Right lobe of liver (tissue), 6 donors: ENCODE measurements at regions not wholly inside any gene's neighbourhood (a gene's known extent, or its start where the extent isn't known, plus 50 kb on each side); places are given as distances from the start of the nearest gene placed in this dataset.

Source experiments
- ATAC-seq, 4 donors: fragments of 200-7000 bp; cut with Tn5 transposase; one replicate each; pipeline ENCODE4 v1.9.1; 2020; ENCODE audit warnings: mild to moderate bottlenecking in 4 of 4, moderate library complexity in 4 of 4
- DNase-seq, 3 donors: peaks; one replicate each; pipeline ENCODE4 v3.0.0-alpha.2; 2020
- H3K27ac ChIP-seq, 3 donors: fragments of 200-600 bp; one replicate each; pipeline ENCODE4 v1.8.0; 2022
- H3K27me3 ChIP-seq, 2 donors: fragments of 200-600 bp; one replicate each; pipeline ENCODE4 v1.8.0; 2022
- H3K36me3 ChIP-seq, 4 donors: fragments of 200-600 bp; sonication (generic) in 1 of 4; one replicate each; pipeline versions ENCODE4 v1.5.1 to v1.8.0; 2017 to 2022; ENCODE audit warnings: control low read depth in 1 of 4
- H3K4me1 ChIP-seq, 4 donors: fragments of 200-600 bp; sonication (generic) in 1 of 4; one replicate each; pipeline versions ENCODE4 v1.5.1 to v1.8.0; 2017 to 2022; ENCODE audit warnings: control low read depth in 1 of 4
- H3K4me3 ChIP-seq, 3 donors: fragments of 200-600 bp; one replicate each; pipeline ENCODE4 v1.8.0; 2022
- H3K9me3 ChIP-seq, 4 donors: fragments of 200-600 bp; sonication (generic) in 1 of 4; one replicate each; pipeline versions ENCODE4 v1.5.1 to v1.8.0; 2017 to 2022; ENCODE audit warnings: control low read depth in 1 of 4
- POLR2A ChIP-seq: fragments of 450-650 bp; IDR thresholded peaks from one replicate; pipeline ENCODE4 v1.6.1; 2017; ENCODE audit warnings: antibody characterized with exemption, mild to moderate bottlenecking
- WGBS: methylation state at CpG from one replicate; pipeline ENCODE4 v1.1.6; 2018; ENCODE audit warnings: low coverage, low lambda C conversion rate; ENCODE audit not compliant: insufficient coverage; ENCODE audit errors: missing lambda C conversion rate; 5-methylcytosine and 5-hydroxymethylcytosine counted together
- intact Hi-C, 2 donors: fragments of 100-400 bp; cut with DNase I; formaldehyde crosslinking; loops; one replicate each; pipeline versions ENCODE4 v1.11.2 to v1.14.1; 2022
- TF ChIP-seq, protein P1 (sequence below), 4 donors: fragments of 200-600 bp in 3 of 4; fragments of 450-650 bp in 1 of 4; IDR thresholded peaks; one replicate each; pipeline versions ENCODE4 v1.5.1 to v1.8.0; 2016 to 2022; ENCODE audit warnings: antibody characterized with exemption in 4 of 4, mild to moderate bottlenecking in 2 of 4
- donor health status: DM: no; HTN: yes; CAD: no.
- donor health status: DM: no; HTN: no; CAD: no.
- donor health status: DM: no; HTN: no; CAD: no.
- donor health status: DM: no; HTN: yes; CAD: no.
- donor health status: DM: no; HTN: yes; CAD: no.

DNA sequence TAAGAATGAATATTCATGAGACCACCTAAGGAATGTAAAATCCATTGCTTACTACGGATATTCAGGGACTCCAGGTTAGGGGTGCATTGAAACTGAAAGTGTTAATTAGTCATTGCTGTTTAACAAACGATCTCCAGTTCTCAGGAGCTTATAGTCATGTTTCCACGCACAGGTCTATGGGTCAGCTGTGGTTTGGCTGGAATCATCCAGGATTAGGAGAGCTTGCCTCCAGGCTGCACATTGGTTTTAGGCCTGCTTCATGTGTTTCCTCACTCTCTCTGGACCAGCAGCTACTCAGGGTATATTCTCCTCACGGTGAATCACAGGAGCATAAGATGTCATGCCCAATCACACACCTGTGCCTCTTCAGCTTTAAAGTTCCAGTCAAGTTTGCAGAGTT, 98.9 kb downstream of the ATXN3L start:
- Histone ChIP-seq H3K4me3 (no peak overlapping the region), H3K27me3 (no peaks in the 10 kb centered on the region), H3K36me3 (no peaks in the 10 kb centered on the region), H3K27ac (no peak overlapping the region), H3K4me1 (peaks cover 0 to 6% (median 3%) of the 10 kb centered on the region in 4 donors), H3K9me3 (no peaks in the 10 kb centered on the region)
- ATAC-seq (peak; percentile 42 to 71 (median 50)), DNase-seq (no peak)
- TF ChIP-seq, protein P1, sequence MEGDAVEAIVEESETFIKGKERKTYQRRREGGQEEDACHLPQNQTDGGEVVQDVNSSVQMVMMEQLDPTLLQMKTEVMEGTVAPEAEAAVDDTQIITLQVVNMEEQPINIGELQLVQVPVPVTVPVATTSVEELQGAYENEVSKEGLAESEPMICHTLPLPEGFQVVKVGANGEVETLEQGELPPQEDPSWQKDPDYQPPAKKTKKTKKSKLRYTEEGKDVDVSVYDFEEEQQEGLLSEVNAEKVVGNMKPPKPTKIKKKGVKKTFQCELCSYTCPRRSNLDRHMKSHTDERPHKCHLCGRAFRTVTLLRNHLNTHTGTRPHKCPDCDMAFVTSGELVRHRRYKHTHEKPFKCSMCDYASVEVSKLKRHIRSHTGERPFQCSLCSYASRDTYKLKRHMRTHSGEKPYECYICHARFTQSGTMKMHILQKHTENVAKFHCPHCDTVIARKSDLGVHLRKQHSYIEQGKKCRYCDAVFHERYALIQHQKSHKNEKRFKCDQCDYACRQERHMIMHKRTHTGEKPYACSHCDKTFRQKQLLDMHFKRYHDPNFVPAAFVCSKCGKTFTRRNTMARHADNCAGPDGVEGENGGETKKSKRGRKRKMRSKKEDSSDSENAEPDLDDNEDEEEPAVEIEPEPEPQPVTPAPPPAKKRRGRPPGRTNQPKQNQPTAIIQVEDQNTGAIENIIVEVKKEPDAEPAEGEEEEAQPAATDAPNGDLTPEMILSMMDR (IDR thresholded peaks at IDR 0.05), result no peak
- TF ChIP-seq POLR2A, result no peak
- intact Hi-C loops, result no loop called here
- 24% methylated on average over 3 of the region's 4 CpGs for WGBS

DNA sequence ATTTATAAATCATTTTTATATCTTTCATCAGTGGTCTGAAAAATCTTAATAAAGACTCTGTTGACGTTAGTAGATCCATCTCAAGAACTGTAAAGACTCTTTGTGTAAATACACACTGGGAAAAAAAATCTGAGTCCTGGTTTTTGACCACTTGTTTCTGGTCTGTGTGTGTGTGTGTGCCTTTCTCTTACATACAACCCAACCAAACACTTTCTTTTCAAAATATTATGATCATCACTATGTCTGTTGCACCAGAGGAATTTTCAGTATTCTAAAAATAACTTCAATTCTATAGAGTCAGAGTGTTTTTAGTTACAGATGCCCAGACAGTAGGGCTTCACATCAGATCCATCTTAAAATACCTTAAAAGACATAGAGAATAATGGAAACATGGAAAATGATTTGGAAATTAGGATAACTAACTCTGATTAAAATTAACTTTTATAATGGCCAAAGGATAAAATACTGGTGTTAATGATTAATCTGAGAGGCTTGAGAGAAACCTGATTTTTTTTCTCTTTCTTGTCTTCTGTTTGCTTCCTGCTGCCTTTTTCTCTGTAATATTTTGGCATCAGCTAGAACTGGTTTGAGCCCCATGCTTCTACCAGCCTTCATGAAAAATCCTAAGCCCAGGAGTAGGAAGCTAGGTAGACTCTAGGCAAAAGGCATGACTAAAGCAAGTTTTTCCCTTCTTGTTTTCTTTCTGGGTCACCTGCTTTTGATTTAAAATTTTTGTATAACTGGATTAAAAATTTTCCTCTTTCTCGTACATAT, 99.7 kb downstream of the ATXN3L start:
- DNase-seq (no peak), ATAC-seq (peak in 2 of 4 donors; percentile 10 to 58)
- Histone ChIP-seq H3K9me3 (no peaks in the 10 kb centered on the region), H3K4me3 (no peak overlapping the region), H3K4me1 (peaks cover 0 to 6% (median 3%) of the 10 kb centered on the region in 4 donors), H3K27me3 (no peaks in the 10 kb centered on the region), H3K27ac (no peak overlapping the region), H3K36me3 (no peaks in the 10 kb centered on the region)
- TF ChIP-seq, protein P1 (IDR thresholded peaks at IDR 0.05), result no peak
- TF ChIP-seq POLR2A, result no peak
- WGBS, result 31% methylated on average over 2 of the region's 2 CpGs
- intact Hi-C loops, result no loop called here

DNA sequence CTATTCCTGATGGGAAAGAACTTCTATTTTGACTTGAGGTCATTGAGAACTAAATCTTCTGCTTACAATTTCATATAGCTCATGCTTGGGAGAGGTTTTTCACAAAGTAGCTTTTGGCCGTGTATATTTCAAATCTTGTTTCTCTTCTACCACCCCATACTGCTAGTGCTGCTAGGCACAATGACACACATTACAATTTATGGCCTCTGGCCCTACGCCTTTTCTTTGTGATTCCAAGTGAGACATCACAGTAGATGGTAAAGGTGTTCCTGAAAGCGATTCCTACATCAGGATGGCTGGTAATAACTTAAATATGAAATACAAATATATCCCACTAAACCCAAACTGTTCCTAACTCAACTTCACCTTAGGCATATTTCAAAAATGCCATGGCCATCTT, 101.1 kb downstream of the ATXN3L start:
- H3K27ac ChIP-seq, result no peak overlapping the region
- peaks cover 0 to 6% (median 3%) of the 10 kb centered on the region in 4 donors for H3K4me1 ChIP-seq
- no peak for ATAC-seq
- no peaks in the 10 kb centered on the region for H3K36me3 ChIP-seq
- no peaks in the 10 kb centered on the region for H3K27me3 ChIP-seq
- 68% methylated on average over 3 of the region's 3 CpGs for WGBS
- DNase-seq, result no peak
- H3K4me3 ChIP-seq, result no peak overlapping the region
- H3K9me3 ChIP-seq, result no peaks in the 10 kb centered on the region
- intact Hi-C loops, result no loop called here
- TF ChIP-seq, protein P1 (IDR thresholded peaks at IDR 0.05), result no peak
- no peak for TF ChIP-seq POLR2A

DNA sequence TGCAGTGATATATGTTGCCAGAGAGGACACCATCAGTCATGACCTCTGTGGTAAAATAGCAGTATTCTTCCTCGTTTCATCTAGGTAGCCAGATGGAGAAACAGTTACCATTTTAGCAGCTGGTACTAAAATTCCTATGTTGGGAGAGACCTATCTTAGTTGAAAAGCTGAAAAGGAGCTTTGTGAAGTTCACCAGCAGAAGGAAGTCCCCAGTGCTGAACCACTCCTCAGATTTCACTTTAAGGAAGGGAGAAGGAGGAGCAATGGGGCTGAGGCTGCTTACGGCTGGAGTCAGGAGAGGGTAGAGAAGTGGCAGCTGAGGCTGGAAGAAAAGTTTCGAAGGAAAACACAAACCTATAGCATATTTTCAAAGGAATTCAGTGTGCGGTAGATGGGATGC, 103.7 kb downstream of the ATXN3L start:
- ATAC-seq, result no peak

More for the DNA sequence above, 103.7 kb downstream of the ATXN3L start:
- Histone ChIP-seq H3K36me3 (no peaks in the 10 kb centered on the region), H3K4me3 (no peak overlapping the region), H3K4me1 (peaks cover 0 to 6% (median 3%) of the 10 kb centered on the region in 4 donors), H3K27me3 (no peaks in the 10 kb centered on the region), H3K27ac (no peak overlapping the region), H3K9me3 (no peaks in the 10 kb centered on the region)
- TF ChIP-seq, protein P1 (IDR thresholded peaks at IDR 0.05), result no peak
- TF ChIP-seq POLR2A, result no peak
- no peak for DNase-seq
- WGBS, result 39% methylated on average over 3 of the region's 4 CpGs
- intact Hi-C loops, result no loop called here
